Ammon's horn (tissue), 1 donor: ENCODE measurements at regions not wholly inside any gene's neighbourhood (a gene's known extent, or its start where the extent isn't known, plus 50 kb on each side); places are given as distances from the start of the nearest gene placed in this dataset.

Experiments used
- DNase-seq: peaks from one replicate; pipeline ENCODE4 v3.0.0-alpha.2; 2016; ENCODE audit warnings: low spot score

GRCh38 chr3:68306571-68306970 is 625.8 kb downstream of the TAFA4 start:
- no peak for DNase-seq

GRCh38 chr3:68295457-68295856 is 636.9 kb downstream of the TAFA4 start:
- no peak for DNase-seq

GRCh38 chr3:68290333-68290732 is 635.9 kb upstream of the SUCLG2 start:
- no peak for DNase-seq

GRCh38 chr3:68288085-68288484 is 633.7 kb upstream of the SUCLG2 start:
- no peak for DNase-seq

- no peak for DNase-seq
These were observed 632.7 kb upstream of the SUCLG2 start for GRCh38 chr3:68287101-68287500.

- DNase-seq, result no peak
These were observed 619.9 kb upstream of the SUCLG2 start for GRCh38 chr3:68274286-68274685.

GRCh38 chr3:68271145-68271544 is 616.7 kb upstream of the SUCLG2 start:
- no peak for DNase-seq

GRCh38 chr3:68256635-68257223 is 602.3 kb upstream of the SUCLG2 start:
- DNase-seq, result peak; percentile 17

- no peak for DNase-seq
These were observed 594.9 kb upstream of the SUCLG2 start for GRCh38 chr3:68249265-68249664.

- no peak for DNase-seq
These were observed 588.2 kb upstream of the SUCLG2 start for GRCh38 chr3:68242606-68243005.

- DNase-seq, result peak; percentile 30
These were observed 585.1 kb upstream of the SUCLG2 start for GRCh38 chr3:68239542-68239941.

- DNase-seq, result peak; percentile 8
These were observed 579.8 kb upstream of the SUCLG2 start for GRCh38 chr3:68234076-68234780.

- no peak for DNase-seq
These were observed 574.4 kb upstream of the SUCLG2 start for GRCh38 chr3:68228856-68229255.

GRCh38 chr3:68220832-68221231 is 566.4 kb upstream of the SUCLG2 start:
- no peak for DNase-seq

GRCh38 chr3:68211637-68212036 is 557.2 kb upstream of the SUCLG2 start:
- DNase-seq, result no peak

GRCh38 chr3:68210635-68211034 is 556.2 kb upstream of the SUCLG2 start:
- no peak for DNase-seq

- DNase-seq, result no peak
These were observed 552.9 kb upstream of the SUCLG2 start for GRCh38 chr3:68207327-68207726.

GRCh38 chr3:68206524-68207117 is 552.2 kb upstream of the SUCLG2 start:
- no peak for DNase-seq

GRCh38 chr3:68186733-68187132 is 532.3 kb upstream of the SUCLG2 start:
- DNase-seq, result no peak

GRCh38 chr3:68176600-68176999 is 522.2 kb upstream of the SUCLG2 start:
- DNase-seq, result no peak

GRCh38 chr3:68173012-68173634 is 518.7 kb upstream of the SUCLG2 start:
- no peak for DNase-seq

- DNase-seq, result no peak
These were observed 517.6 kb upstream of the SUCLG2 start for GRCh38 chr3:68172039-68172438.

- DNase-seq, result no peak
These were observed 509.6 kb upstream of the SUCLG2 start for GRCh38 chr3:68163968-68164367.
